SW480 (cell line): ENCODE measurements at regions not wholly inside any gene's neighbourhood (a gene's known extent, or its start where the extent isn't known, plus 50 kb on each side); places are given as distances from the start of the nearest gene placed in this dataset.
"Not testable (repeated sequence)": the region's sequence is repeated elsewhere in the genome, so short reads cannot be mapped to it uniquely, and the experiment has no call there.

ENCODE experiments used
- DNase-seq: peaks from one replicate; pipeline ENCODE4 v3.0.0-alpha.2; 2016; ENCODE audit warnings: low spot score

- no peak for DNase-seq
These were observed 1818.9 kb upstream of the FLRT2 start for GRCh38 chr14:83711046-83711445.

GRCh38 chr14:83712418-83713129 is 1817.4 kb upstream of the FLRT2 start:
- no peak for DNase-seq

GRCh38 chr14:83713732-83714131 is 1816.2 kb upstream of the FLRT2 start:
- no peak for DNase-seq

- no peak for DNase-seq
These were observed 1815.8 kb upstream of the FLRT2 start for GRCh38 chr14:83714151-83714550.

GRCh38 chr14:83719435-83719834 is 1810.5 kb upstream of the FLRT2 start:
- not testable (repeated sequence) for DNase-seq

- no peak for DNase-seq
These were observed 1796.3 kb upstream of the FLRT2 start for GRCh38 chr14:83733670-83734069.

GRCh38 chr14:83734431-83734830 is 1795.5 kb upstream of the FLRT2 start:
- no peak for DNase-seq

- DNase-seq = no peak
These were observed 1788.7 kb upstream of the FLRT2 start for GRCh38 chr14:83741269-83741668.

GRCh38 chr14:83744224-83744623 is 1785.7 kb upstream of the FLRT2 start:
- DNase-seq = no peak

- DNase-seq = no peak
These were observed 1785.1 kb upstream of the FLRT2 start for GRCh38 chr14:83744891-83745290.

- DNase-seq = no peak
These were observed 1783.6 kb upstream of the FLRT2 start for GRCh38 chr14:83746336-83746735.

- no peak for DNase-seq
These were observed 1772.0 kb upstream of the FLRT2 start for GRCh38 chr14:83757916-83758315.

GRCh38 chr14:83764656-83765599 is 1765.0 kb upstream of the FLRT2 start:
- DNase-seq = no peak

- no peak for DNase-seq
These were observed 1752.4 kb upstream of the FLRT2 start for GRCh38 chr14:83777516-83777915.

GRCh38 chr14:83779266-83779665 is 1750.7 kb upstream of the FLRT2 start:
- no peak for DNase-seq

GRCh38 chr14:83780321-83780720 is 1749.6 kb upstream of the FLRT2 start:
- DNase-seq = no peak

- DNase-seq = no peak
These were observed 1731.5 kb upstream of the FLRT2 start for GRCh38 chr14:83798421-83798820.

- no peak for DNase-seq
These were observed 1730.7 kb upstream of the FLRT2 start for GRCh38 chr14:83799233-83799632.

GRCh38 chr14:83814896-83815295 is 1715.0 kb upstream of the FLRT2 start:
- DNase-seq = no peak

GRCh38 chr14:83816761-83817160 is 1713.2 kb upstream of the FLRT2 start:
- no peak for DNase-seq

- DNase-seq = no peak
These were observed 1704.1 kb upstream of the FLRT2 start for GRCh38 chr14:83825843-83826242.

- DNase-seq = no peak
These were observed 1703.1 kb upstream of the FLRT2 start for GRCh38 chr14:83826838-83827237.

- DNase-seq = no peak
These were observed 1702.6 kb upstream of the FLRT2 start for GRCh38 chr14:83827383-83827782.
